HCT116 (cell line): ENCODE measurements at regions not wholly inside any gene's neighbourhood (a gene's known extent, or its start where the extent isn't known, plus 50 kb on each side); places are given as distances from the start of the nearest gene placed in this dataset.

ENCODE experiments used
- CBX3 ChIP-seq: IDR thresholded peaks from 2 replicates; pipeline ENCODE4 v1.6.1; 2012; ENCODE audit warnings: low read depth
- CTCF ChIP-seq, 3 experiments: fragments of 200-600 bp in 1 of 3; sonication (generic) in 1 of 3; IDR thresholded peaks in 2 of 3; conservative IDR thresholded peaks in 1 of 3; 2 replicates each; pipeline ENCODE4 v1.5.1; 2012 to 2017; ENCODE audit warnings: low read depth in 2 of 3, low read length in 2 of 3, antibody characterized with exemption in 1 of 3, borderline replicate concordance in 1 of 3, control low read depth in 1 of 3, mild to moderate bottlenecking in 1 of 3, mixed read lengths in 1 of 3, mixed run types in 1 of 3, moderate library complexity in 1 of 3; ENCODE audit not compliant: insufficient read depth in 1 of 3
- EZH2 ChIP-seq: fragments of 200-600 bp; sonication (generic); IDR thresholded peaks from 2 replicates; pipeline ENCODE4 v1.6.1; 2017; ENCODE audit warnings: antibody characterized with exemption, mixed run types
- POLR2A ChIP-seq: IDR thresholded peaks from 2 replicates; pipeline ENCODE4 v1.7.0; 2011; ENCODE audit warnings: borderline replicate concordance; ENCODE audit not compliant: insufficient read depth, insufficient read length; ENCODE audit errors: extremely low read depth
- POLR2AphosphoS5 ChIP-seq: IDR thresholded peaks from 2 replicates; pipeline ENCODE4 v1.6.1; 2011; ENCODE audit warnings: mild to moderate bottlenecking, low read depth, low read length, moderate library complexity
- RAD21 ChIP-seq: IDR thresholded peaks from 2 replicates; pipeline ENCODE4 v1.6.1; 2012; ENCODE audit warnings: low read depth, mild to moderate bottlenecking
- SIN3A ChIP-seq: IDR thresholded peaks from 2 replicates; pipeline ENCODE4 v1.6.1; 2012; ENCODE audit warnings: low read depth
- SP1 ChIP-seq: IDR thresholded peaks from 2 replicates; pipeline ENCODE4 v1.6.1; 2012; ENCODE audit warnings: low read depth
- YY1 ChIP-seq: IDR thresholded peaks from 2 replicates; pipeline ENCODE4 v1.6.1; 2011; ENCODE audit warnings: low read length, low read depth, moderate library complexity, mild to moderate bottlenecking; ENCODE audit not compliant: insufficient replicate concordance; ENCODE audit errors: extremely low read depth
- ZBTB33 ChIP-seq: IDR thresholded peaks from 2 replicates; pipeline ENCODE4 v1.6.1; 2011; ENCODE audit warnings: mild to moderate bottlenecking, low read length, moderate library complexity; ENCODE audit not compliant: insufficient replicate concordance; ENCODE audit errors: extremely low read depth
- ZNF274 ChIP-seq: fragments of 200-500 bp; sonication (Bioruptor generic); IDR thresholded peaks from 2 replicates; pipeline ENCODE4 v1.6.1; 2014; ENCODE audit warnings: mild to moderate bottlenecking, low read depth, low read length, inconsistent platforms
- TF ChIP-seq, protein P1 (sequence below): IDR thresholded peaks from 2 replicates; pipeline ENCODE4 v1.6.1; 2012

DNA sequence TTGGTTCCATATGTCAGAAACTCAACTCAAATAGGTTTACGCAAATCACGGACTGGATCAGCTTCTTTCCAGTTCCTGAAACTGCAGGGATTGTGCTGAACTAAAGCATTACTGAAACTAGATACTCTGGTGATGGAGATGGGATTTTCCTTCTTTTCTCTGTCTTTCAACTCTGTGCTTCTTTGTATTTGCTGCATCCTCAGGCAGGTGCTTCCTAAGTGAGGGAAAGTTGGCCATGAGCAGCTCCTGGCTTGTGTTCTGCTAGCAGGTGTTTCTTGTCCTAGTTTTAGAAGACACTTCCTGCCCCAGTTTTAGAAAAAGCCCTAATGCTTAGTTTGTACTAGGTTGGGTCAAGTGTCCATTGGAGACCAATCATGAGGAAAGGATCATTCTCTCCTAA is 86.7 kb upstream of the USP24 start:
- no peak for TF ChIP-seq CTCF (IDR thresholded peaks at IDR 0.05 in 2 of 3, conservative IDR thresholded peaks at IDR 0.05 in 1 of 3; ENCODE audit: borderline replicate concordance in 1 of 3, insufficient read depth in 1 of 3, low read depth in 2 of 3, low read length in 2 of 3)
- no peak for TF ChIP-seq YY1
- TF ChIP-seq SIN3A, result no peak
- TF ChIP-seq POLR2AphosphoS5, result no peak
- TF ChIP-seq POLR2A, result no peak
- TF ChIP-seq CBX3, result no peak
- no peak for TF ChIP-seq EZH2
- no peak for TF ChIP-seq ZBTB33
- TF ChIP-seq, protein P1, sequence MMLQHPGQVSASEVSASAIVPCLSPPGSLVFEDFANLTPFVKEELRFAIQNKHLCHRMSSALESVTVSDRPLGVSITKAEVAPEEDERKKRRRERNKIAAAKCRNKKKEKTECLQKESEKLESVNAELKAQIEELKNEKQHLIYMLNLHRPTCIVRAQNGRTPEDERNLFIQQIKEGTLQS, result no peak
- no peak for TF ChIP-seq SP1
- TF ChIP-seq RAD21, result no peak
- TF ChIP-seq ZNF274, result no peak
